ENCODE measurements at regions not wholly inside any gene's neighbourhood (a gene's known extent, or its start where the extent isn't known, plus 50 kb on each side); places are given as distances from the start of the nearest gene placed in this dataset.

GRCh38 chr2:145329971-145330370 lies 810.1 kb upstream of the ZEB2 start:
- H3K27me3 ChIP-seq (ENCODE audit: insufficient read depth, low read length): no peaks in the 10 kb centered on the region
- H3K56ac ChIP-seq (ENCODE audit: insufficient read length, low read depth, low read length): no peak overlapping the region
- H3K18ac ChIP-seq (ENCODE audit: insufficient read length, low read depth, low read length): no peak overlapping the region
- H3T11ph ChIP-seq (ENCODE audit: low read length): no peak overlapping the region
- H2AK5ac ChIP-seq (ENCODE audit: insufficient read length, low read length): no peak overlapping the region
- H2BK5ac ChIP-seq (ENCODE audit: insufficient read length, low read length): no peak overlapping the region
- no peaks in the 10 kb centered on the region for H3K79me2 ChIP-seq (ENCODE audit: insufficient read depth, low read length)
- no peak overlapping the region for H3K14ac ChIP-seq (ENCODE audit: insufficient read depth, low read length)
- no peak overlapping the region for H2BK20ac ChIP-seq (ENCODE audit: low read depth, low read length, poor library complexity, severe bottlenecking)
- H3K79me1 ChIP-seq (ENCODE audit: insufficient read depth, low read depth, low read length, poor library complexity, severe bottlenecking): no peaks in the 10 kb centered on the region
- H3K4me1 Mint-ChIP-seq: peaks cover 4 to 6% of the 10 kb centered on the region in 2 experiments; a peak in 2 of 4 replicates
- no peak for TF ChIP-seq CTCF (conservative IDR thresholded peaks at IDR 0.05)
- H2BK15ac ChIP-seq (ENCODE audit: low read depth, low read length): no peak overlapping the region
- no peaks in the 10 kb centered on the region for H4K20me1 ChIP-seq (ENCODE audit: control insufficient read depth, insufficient read depth, insufficient read length)
- H3K27me3 Mint-ChIP-seq (ENCODE audit: low read depth): no peaks in the 10 kb centered on the region
- H2BK120ac ChIP-seq (ENCODE audit: low read depth, low read length, poor library complexity, severe bottlenecking): no peak overlapping the region
- H3K23me2 ChIP-seq (ENCODE audit: insufficient read length, low read depth, low read length, poor library complexity, severe bottlenecking): no peaks in the 10 kb centered on the region
- no peak overlapping the region for H3K9ac ChIP-seq (ENCODE audit: extremely low read depth, insufficient read length, low read length)
- no peaks in the 10 kb centered on the region for H3K9me3 Mint-ChIP-seq
- H3K27ac Mint-ChIP-seq: no peak overlapping the region
- H3K4me1 ChIP-seq (ENCODE audit: insufficient read depth, low read length): no peaks in the 10 kb centered on the region
- DNase-seq: no peak
- H3K27ac ChIP-seq (ENCODE audit: insufficient read length, low read depth, low read length): no peak overlapping the region
- H4K8ac ChIP-seq (replicated peaks; ENCODE audit: insufficient read length, low read depth, low read length): no peak overlapping the region
- no peaks in the 10 kb centered on the region for H3K9me3 ChIP-seq (ENCODE audit: control insufficient read depth, low read depth, low read length)
- no peak overlapping the region for H3K4me3 Mint-ChIP-seq
- no peak overlapping the region for H2AFZ ChIP-seq (ENCODE audit: low read length)
- H4K5ac ChIP-seq (ENCODE audit: insufficient read length, low read depth, low read length): no peak overlapping the region
- WGBS (ENCODE audit: extremely low coverage, insufficient read length, low lambda C conversion rate): no CpG with 5 or more reads among the region's 1 CpG
- no peak overlapping the region for H3K4ac ChIP-seq (ENCODE audit: low read depth, low read length)
- no peak overlapping the region for H2BK12ac ChIP-seq (ENCODE audit: insufficient read length, low read depth, low read length)
- H3K36me3 Mint-ChIP-seq (ENCODE audit: insufficient read depth in 1 of 3, low read depth in 3 of 3): no peaks in the 10 kb centered on the region
- H3K23ac ChIP-seq (ENCODE audit: insufficient read length, low read depth, low read length): no peak overlapping the region
- no peak overlapping the region for H3K4me2 ChIP-seq (ENCODE audit: insufficient read depth, insufficient read length, low read length)
- H4K91ac ChIP-seq (ENCODE audit: insufficient read length, low read depth, low read length): no peak overlapping the region
